DND-41 (cell line): ENCODE measurements at regions not wholly inside any gene's neighbourhood (a gene's known extent, or its start where the extent isn't known, plus 50 kb on each side); places are given as distances from the start of the nearest gene placed in this dataset.

Source experiments
- ATAC-seq: fragments of 200-7000 bp; cut with Tn5 transposase; 3 replicates; pipeline ENCODE4 v1.9.1; 2021; ENCODE audit warnings: low read depth; ENCODE audit not compliant: insufficient read depth
- DNase-seq: peaks from one replicate; pipeline ENCODE4 v3.0.0-alpha.2; 2020
- H2AFZ ChIP-seq: 2 replicates; pipeline ENCODE4 v1.6.0; 2012; ENCODE audit warnings: low read depth, low read length
- H3K27ac ChIP-seq: 2 replicates; pipeline ENCODE4 v1.5.1; 2012; ENCODE audit warnings: low read length, inconsistent platforms
- H3K27me3 ChIP-seq: fragments of 200-600 bp; sonication (generic); 2 replicates; pipeline ENCODE4 v1.6.0; 2012; ENCODE audit warnings: low read length, mild to moderate bottlenecking, inconsistent platforms; ENCODE audit not compliant: insufficient read depth, poor library complexity
- H3K36me3 ChIP-seq: 2 replicates; pipeline ENCODE4 v1.5.1; 2012; ENCODE audit warnings: low read length, inconsistent platforms; ENCODE audit not compliant: insufficient read depth
- H3K4me1 ChIP-seq: 2 replicates; pipeline ENCODE4 v1.5.1; 2012; ENCODE audit warnings: mild to moderate bottlenecking, low read length; ENCODE audit not compliant: insufficient read depth
- H3K4me2 ChIP-seq: 2 replicates; pipeline ENCODE4 v1.6.0; 2012; ENCODE audit warnings: mild to moderate bottlenecking, moderate library complexity, low read length, inconsistent platforms; ENCODE audit not compliant: insufficient read depth
- H3K4me3 ChIP-seq, 2 experiments: fragments of 200-600 bp in 1 of 2; shearing (Covaris generic) in 1 of 2; 2 replicates each; pipeline ENCODE4 v1.5.1; 2012 to 2016; ENCODE audit warnings: inconsistent platforms in 2 of 2, low read length in 2 of 2, mild to moderate bottlenecking in 2 of 2, low read depth in 1 of 2, moderate library complexity in 1 of 2
- H3K79me2 ChIP-seq: 2 replicates; pipeline ENCODE4 v1.6.0; 2012; ENCODE audit warnings: low read length, inconsistent platforms; ENCODE audit not compliant: insufficient read depth
- H3K9ac ChIP-seq: 2 replicates; pipeline ENCODE4 v1.6.0; 2012; ENCODE audit warnings: low read depth, mild to moderate bottlenecking, inconsistent platforms, low read length, moderate library complexity
- H3K9me3 ChIP-seq: 2 replicates; pipeline ENCODE4 v1.5.1; 2012; ENCODE audit warnings: low read length, moderate library complexity, mild to moderate bottlenecking, inconsistent platforms; ENCODE audit not compliant: insufficient read depth, severe bottlenecking
- H4K20me1 ChIP-seq: 2 replicates; pipeline ENCODE4 v1.6.0; 2012; ENCODE audit warnings: low read length; ENCODE audit not compliant: insufficient read depth
- EZH2 ChIP-seq: IDR thresholded peaks from 3 replicates; pipeline ENCODE4 v1.6.1; 2012; ENCODE audit warnings: borderline replicate concordance, low read depth, mild to moderate bottlenecking, moderate library complexity, low read length, inconsistent platforms; ENCODE audit not compliant: severe bottlenecking
- TF ChIP-seq, protein P1 (sequence below): IDR thresholded peaks from 2 replicates; pipeline ENCODE4 v1.5.1; 2012; ENCODE audit warnings: borderline replicate concordance, low read length, moderate library complexity, mild to moderate bottlenecking; ENCODE audit not compliant: poor library complexity, severe bottlenecking; ENCODE audit errors: extremely low read depth

DNA sequence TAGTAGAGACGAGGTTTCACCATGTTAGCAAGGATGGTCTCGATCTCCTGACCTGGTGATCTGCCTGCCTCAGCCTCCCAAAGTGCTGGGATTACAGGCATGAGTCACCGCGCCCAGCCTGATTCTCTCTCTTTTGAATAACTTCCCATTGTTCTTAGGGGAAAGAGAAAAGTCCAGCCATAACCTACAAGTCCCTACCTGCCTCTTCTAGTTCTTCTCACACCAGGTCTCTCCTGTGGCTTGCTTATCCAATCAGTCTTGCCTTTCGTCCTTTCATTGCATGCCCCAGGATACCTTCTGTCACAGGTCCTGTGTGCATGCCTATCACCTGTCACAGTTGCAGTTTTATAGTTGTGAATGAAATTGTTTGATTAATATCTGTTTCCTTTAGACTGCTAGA, 148.1 kb downstream of the SLC4A3 start:
- Histone ChIP-seq H3K36me3 (no peaks in the 10 kb centered on the region), H3K4me1 (no peaks in the 10 kb centered on the region), H2AFZ (no peak overlapping the region), H3K4me3 (no peak overlapping the region), H3K9ac (no peak overlapping the region), H3K4me2 (no peak overlapping the region), H3K27ac (no peak overlapping the region), H3K79me2 (no peaks in the 10 kb centered on the region), H3K9me3 (no peaks in the 10 kb centered on the region), H3K27me3 (peaks cover 5% of the 10 kb centered on the region), H4K20me1 (no peaks in the 10 kb centered on the region)
- no peak for DNase-seq
- no peak for ATAC-seq
- TF ChIP-seq EZH2 = no peak
- TF ChIP-seq, protein P1, sequence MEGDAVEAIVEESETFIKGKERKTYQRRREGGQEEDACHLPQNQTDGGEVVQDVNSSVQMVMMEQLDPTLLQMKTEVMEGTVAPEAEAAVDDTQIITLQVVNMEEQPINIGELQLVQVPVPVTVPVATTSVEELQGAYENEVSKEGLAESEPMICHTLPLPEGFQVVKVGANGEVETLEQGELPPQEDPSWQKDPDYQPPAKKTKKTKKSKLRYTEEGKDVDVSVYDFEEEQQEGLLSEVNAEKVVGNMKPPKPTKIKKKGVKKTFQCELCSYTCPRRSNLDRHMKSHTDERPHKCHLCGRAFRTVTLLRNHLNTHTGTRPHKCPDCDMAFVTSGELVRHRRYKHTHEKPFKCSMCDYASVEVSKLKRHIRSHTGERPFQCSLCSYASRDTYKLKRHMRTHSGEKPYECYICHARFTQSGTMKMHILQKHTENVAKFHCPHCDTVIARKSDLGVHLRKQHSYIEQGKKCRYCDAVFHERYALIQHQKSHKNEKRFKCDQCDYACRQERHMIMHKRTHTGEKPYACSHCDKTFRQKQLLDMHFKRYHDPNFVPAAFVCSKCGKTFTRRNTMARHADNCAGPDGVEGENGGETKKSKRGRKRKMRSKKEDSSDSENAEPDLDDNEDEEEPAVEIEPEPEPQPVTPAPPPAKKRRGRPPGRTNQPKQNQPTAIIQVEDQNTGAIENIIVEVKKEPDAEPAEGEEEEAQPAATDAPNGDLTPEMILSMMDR = no peak

GRCh38 chr2:219777388-219777787, 150.0 kb downstream of the SLC4A3 start:
- Histone ChIP-seq H3K27ac (no peak overlapping the region), H4K20me1 (no peaks in the 10 kb centered on the region), H3K9ac (no peak overlapping the region), H3K9me3 (no peaks in the 10 kb centered on the region), H2AFZ (no peak overlapping the region), H3K27me3 (peaks cover 5% of the 10 kb centered on the region), H3K4me2 (no peak overlapping the region), H3K79me2 (no peaks in the 10 kb centered on the region), H3K36me3 (no peaks in the 10 kb centered on the region), H3K4me1 (no peaks in the 10 kb centered on the region), H3K4me3 (no peak overlapping the region)
- TF ChIP-seq, protein P1 = no peak
- TF ChIP-seq EZH2 = no peak
- no peak for DNase-seq
- ATAC-seq = no peak

DNA sequence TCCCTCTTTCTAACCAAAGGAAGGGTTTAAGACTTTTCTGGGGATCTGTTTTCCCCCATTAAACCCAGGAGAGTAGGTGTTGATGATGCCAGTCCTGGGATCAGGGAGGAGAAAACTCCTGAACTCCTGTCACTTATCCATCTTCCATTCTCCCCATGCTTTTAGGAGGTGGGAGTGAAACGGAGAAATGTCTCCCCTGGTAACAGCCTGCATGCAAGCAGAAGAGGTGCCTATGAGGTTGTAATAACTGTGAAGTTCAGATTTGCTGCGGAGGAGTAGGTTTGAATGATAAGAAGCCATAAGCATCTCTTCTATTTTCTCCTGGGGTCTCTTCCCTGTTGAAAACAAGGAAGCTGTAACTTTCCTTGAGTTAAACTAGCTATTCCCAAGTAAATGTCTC, 150.8 kb downstream of the SLC4A3 start:
- DNase-seq (no peak), ATAC-seq (no peak)
- no peaks in the 10 kb centered on the region for H4K20me1 ChIP-seq
- H3K9me3 ChIP-seq = no peaks in the 10 kb centered on the region
- H3K4me2 ChIP-seq = no peak overlapping the region
- H3K27ac ChIP-seq = no peak overlapping the region
- H3K4me1 ChIP-seq = no peaks in the 10 kb centered on the region
- TF ChIP-seq, protein P1 = no peak
- no peak for TF ChIP-seq EZH2
- H3K36me3 ChIP-seq = no peaks in the 10 kb centered on the region
- no peak overlapping the region for H3K4me3 ChIP-seq
- H3K79me2 ChIP-seq = no peaks in the 10 kb centered on the region
- no peak overlapping the region for H3K9ac ChIP-seq
- H2AFZ ChIP-seq = no peak overlapping the region
- peaks cover 5% of the 10 kb centered on the region for H3K27me3 ChIP-seq
